Neural progenitor cell (in vitro differentiated cells): ENCODE measurements at regions not wholly inside any gene's neighbourhood (a gene's known extent, or its start where the extent isn't known, plus 50 kb on each side); places are given as distances from the start of the nearest gene placed in this dataset.

Experiments used
- EZH2phosphoT487 ChIP-seq: fragments of 200-600 bp; sonication (generic); IDR thresholded peaks from 2 replicates; pipeline ENCODE4 v1.6.1; 2017; ENCODE audit warnings: antibody characterized with exemption
- TF ChIP-seq, protein P1 (sequence below): fragments of 200-600 bp; sonication (generic); IDR thresholded peaks from 2 replicates; pipeline ENCODE4 v1.5.1; 2017; ENCODE audit warnings: antibody characterized with exemption, mild to moderate bottlenecking

GRCh38 chr1:221611656-221612046 lies 130.2 kb downstream of the DUSP10 start:
- TF ChIP-seq, protein P1, sequence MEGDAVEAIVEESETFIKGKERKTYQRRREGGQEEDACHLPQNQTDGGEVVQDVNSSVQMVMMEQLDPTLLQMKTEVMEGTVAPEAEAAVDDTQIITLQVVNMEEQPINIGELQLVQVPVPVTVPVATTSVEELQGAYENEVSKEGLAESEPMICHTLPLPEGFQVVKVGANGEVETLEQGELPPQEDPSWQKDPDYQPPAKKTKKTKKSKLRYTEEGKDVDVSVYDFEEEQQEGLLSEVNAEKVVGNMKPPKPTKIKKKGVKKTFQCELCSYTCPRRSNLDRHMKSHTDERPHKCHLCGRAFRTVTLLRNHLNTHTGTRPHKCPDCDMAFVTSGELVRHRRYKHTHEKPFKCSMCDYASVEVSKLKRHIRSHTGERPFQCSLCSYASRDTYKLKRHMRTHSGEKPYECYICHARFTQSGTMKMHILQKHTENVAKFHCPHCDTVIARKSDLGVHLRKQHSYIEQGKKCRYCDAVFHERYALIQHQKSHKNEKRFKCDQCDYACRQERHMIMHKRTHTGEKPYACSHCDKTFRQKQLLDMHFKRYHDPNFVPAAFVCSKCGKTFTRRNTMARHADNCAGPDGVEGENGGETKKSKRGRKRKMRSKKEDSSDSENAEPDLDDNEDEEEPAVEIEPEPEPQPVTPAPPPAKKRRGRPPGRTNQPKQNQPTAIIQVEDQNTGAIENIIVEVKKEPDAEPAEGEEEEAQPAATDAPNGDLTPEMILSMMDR, result no peak
- no peak for TF ChIP-seq EZH2phosphoT487
